GM11168 (cell line): ENCODE measurements at regions not wholly inside any gene's neighbourhood (a gene's known extent, or its start where the extent isn't known, plus 50 kb on each side); places are given as distances from the start of the nearest gene placed in this dataset.

ENCODE experiments used
- in situ Hi-C: fragments of 300-500 bp; cut with MboI; formaldehyde crosslinking; loops from one replicate; pipeline ENCODE4 v1.12.0; 2022; ENCODE audit warnings: low sequenced_read_pairs; ENCODE audit not compliant: unreplicated experiment

DNA sequence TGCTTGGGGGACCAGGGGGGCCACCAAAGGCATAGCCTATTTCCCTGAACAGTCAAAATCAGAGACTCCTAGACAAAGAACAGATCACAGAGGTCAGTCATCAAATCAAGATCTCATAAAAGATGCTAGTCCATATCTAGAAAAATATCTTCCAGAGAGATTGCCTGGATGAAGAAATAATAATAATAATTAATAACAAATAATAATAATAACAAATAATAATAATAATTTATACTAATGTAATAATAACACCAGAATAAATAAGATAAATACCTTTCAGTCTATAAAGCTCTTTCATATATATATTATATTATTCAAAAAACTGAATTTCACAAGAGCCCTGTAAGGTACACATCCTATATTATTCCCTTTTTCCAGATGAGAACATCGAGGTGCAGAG lies 129.6 kb downstream of the PAX1 start:
- in situ Hi-C loops = no loop called here

DNA sequence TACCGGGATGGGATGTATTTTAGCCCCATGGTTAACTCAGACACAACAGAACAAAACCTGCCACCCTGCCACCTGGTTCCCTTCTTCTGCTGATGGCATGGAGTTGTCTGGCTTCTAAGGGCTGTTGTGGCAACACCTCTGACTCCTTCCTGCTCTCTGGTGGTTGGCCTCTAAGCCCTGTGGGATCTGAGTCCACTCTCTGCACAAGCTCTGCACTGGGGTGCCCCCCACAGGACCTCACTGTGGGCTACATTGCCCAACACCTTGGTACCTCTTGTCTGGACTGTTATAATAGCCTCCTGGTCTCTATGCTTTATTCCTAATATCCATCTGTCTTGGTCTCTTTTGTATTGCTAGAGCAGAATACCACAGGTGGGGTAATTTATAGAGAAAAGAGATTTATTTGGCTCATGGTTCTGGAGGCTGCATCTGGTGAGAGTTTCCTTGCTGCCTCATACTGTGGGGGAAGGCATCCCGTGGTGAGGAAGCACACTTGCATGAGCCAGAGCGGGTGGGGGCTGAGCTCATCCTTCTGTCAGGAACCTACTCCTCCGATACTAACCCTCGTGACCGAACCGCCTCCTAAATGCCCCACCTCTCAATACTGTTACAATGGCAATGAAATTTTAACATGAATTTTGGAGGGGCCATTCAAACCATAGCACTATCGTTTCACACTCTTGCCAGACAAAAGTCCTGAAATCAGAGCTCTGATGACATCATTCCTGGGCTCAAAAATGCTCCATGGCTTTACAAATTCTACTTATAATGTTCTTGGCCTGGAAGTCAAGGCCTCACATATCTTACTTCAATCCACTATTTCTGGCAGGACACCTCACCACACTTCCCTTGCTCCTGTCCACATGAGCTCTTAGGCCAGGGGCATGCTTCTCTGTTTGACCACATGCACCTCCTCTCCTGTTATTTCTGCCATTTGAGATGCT lies 127.2 kb downstream of the PAX1 start:
- in situ Hi-C loops = no loop called here

DNA sequence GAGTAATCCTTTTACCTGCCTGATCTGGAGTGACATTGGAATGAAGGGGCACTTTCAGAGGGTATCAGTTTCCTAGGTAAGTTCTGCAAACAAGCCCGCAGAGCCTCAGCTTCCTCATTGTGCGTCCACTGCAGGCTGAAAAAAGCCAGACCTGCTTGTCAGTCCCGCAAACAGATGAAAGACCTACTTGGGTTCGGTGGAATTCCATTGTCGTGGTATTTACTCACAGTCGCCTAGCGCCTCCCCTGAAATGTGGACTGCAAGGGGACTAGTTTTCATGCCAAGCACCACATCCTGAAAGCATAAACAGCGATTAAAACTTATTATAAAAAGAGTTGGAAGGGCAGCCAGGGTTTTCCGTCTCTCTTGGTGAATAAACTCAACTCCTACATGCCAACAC lies 121.5 kb downstream of the PAX1 start:
- in situ Hi-C loops = no loop called here

DNA sequence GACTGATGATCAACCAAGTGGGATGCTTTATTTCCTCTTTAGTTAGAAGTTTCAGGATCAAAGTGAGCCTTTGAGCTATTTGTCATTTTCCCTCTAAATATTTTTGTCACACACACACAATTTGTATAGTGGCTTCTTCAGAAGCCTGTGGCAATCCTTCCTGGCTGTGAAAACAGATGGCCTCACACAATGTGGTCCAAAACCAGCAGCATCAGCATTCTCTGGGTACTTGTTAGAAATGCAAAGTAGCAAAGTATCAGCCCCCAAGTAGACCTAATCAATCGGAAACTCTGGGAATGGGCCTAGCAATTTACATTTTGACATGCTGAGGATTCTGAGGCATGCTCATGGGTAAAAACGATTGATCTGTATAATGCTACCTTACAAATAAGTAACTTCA lies 115.9 kb downstream of the PAX1 start:
- in situ Hi-C loops = loop anchor here (25.0 kb wide), 1 partner anchor 441 kb away; no protein-coding TSS in a partner anchor

DNA sequence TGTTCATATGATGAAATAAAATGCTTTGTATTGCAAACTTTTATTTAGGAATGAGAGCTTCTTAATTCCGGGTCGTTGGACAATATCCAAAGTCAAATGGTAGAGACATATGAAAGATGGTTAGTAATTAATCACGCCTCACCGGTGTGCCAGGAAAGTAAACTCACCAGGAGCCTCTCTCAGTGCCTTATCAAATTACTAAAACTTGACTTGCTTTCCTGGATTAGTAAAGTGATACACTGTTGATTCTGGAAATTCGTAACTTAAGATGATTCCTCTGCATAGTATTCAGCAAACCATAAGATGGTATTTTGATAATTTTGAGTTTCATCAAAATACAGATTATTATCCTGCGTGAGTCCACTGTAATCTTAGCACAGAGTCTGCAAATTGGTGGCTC lies 115.2 kb downstream of the PAX1 start:
- in situ Hi-C loops = loop anchor here (25.0 kb wide), 1 partner anchor 442 kb away; no protein-coding TSS in a partner anchor

DNA sequence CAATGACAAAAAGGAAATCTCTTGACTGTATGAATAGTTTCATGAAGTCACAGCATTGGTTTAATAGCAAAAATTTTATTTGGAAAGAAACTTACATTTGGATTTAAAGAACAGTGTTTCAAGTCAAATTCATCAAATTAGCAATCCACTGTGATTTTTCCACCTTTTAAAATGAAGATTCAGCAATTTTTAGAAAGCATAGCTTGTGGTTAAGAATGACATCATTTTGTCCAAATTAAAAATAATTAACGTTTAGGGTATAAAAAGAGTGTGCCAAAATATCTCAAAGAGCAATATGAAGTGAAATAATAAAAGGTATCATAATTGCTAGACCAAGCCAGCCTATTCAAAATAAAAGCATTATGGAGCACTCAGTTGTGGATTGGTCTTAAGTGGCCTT lies 114.6 kb downstream of the PAX1 start:
- in situ Hi-C loops = loop anchor here (25.0 kb wide), 1 partner anchor 442 kb away; no protein-coding TSS in a partner anchor

DNA sequence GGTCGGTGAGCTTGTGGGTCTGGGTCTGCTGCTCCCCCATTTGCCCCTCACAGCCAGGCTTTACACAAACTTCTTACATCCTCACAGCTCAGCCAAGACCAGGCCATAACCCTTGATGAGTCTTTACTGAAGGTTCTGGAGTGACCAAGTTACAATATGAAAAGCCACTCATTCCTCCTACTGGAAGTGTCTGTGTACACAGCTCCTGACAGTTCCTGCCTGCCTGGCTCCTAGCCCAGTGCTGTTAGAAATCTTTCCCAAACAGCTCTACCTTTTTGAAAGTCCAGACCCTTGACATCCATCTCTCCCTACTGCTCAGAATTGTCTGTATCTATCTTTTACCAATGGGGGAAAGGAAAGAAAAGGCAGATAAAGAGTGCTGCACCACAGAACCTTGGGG lies 106.9 kb downstream of the PAX1 start:
- in situ Hi-C loops = loop anchor here (25.0 kb wide), 1 partner anchor 450 kb away; no protein-coding TSS in a partner anchor

DNA sequence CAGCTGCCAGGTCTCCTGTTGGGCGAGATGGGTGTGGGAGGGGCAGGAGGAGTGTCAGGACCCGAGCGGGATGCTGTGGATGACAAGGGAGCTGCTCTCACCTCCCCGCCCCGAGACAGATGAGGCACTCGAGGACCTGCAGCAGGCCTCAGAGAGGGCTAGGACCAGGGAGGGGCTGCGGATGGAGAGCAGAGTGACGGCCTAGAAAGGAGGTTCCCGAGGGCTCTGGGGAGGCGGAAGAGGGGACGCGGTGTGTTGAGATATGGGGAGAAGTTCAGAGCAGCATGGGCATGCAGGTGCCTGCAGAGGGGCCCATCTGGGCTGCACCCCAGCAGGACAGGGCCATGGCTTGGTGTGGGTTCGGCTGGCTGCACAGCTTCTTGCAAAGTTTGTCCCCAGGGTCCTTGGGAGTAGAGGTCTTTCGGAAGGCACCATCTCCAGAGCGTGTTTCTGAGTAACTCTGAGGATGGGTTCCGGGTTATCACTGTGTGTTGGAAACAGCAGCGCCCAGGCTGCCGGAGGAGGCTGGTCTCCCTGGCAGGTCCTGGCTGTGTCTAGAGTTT lies 104.6 kb downstream of the PAX1 start:
- in situ Hi-C loops = loop anchor here (10.0 to 25.0 kb wide), 2 partner anchors 295 to 452 kb away; no protein-coding TSS in a partner anchor

DNA sequence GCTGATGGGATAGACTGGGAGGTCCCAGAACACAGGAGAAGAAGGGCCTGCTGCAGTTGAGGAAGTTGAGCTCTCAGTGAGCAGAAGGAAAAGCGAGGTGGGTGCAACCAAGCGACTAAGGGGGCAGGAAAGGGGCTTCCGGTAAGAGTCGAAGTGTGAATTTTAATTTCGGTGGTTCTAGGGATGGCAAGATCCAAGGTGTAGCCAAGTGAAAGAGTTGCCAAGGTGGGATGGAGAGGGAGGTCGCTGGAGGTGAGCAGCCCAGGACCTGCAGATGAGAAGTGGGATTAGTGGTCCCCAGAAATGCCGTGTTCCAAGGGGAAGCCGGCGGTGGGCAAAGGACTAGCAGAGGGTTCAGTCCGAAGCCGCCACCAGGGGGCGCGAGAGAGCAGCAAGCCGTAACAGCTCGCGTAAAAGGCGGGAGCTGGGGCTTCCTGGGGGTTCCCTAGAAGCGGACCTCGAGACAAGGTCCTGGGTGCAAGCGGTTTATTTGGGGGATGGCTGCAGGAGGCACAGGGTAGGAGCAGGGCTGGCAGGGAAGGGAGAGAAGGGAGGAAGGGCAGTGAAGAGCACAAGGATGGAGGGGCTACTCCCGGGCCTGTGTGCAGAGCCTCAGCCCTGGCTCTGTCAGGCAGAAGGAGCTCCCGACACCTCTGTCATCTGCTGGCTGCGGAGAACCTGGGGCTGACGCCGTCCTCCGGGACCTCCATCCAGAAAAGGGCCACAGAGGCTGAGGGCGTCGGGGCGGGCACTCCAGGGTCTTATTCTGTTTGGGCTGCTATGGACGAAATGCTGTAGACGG lies 103.6 kb downstream of the PAX1 start:
- in situ Hi-C loops = loop anchor here (10.0 to 25.0 kb wide), 2 partner anchors 296 to 453 kb away; no protein-coding TSS in a partner anchor

DNA sequence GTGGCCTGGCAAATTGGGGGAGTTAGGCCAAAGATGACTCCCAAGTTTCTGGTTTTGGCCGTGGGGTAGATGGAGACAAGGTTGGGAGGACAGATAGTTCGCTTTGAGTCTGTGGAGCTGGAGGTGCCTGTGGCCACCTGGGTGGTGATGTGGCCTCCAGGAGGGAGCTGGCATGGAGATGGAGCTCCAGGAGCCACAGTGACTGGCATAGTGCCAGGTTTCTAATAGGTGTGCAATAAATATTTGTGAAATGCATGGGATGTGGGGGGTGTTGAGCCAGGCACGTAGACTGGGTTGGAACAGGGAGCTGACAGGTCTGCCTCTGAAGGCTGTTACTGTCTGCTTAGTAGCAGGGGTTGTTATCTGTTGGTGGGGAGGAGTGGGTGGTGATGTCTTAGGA lies 102.7 kb downstream of the PAX1 start:
- in situ Hi-C loops = loop anchor here (10.0 to 25.0 kb wide), 2 partner anchors 297 to 454 kb away; no protein-coding TSS in a partner anchor

DNA sequence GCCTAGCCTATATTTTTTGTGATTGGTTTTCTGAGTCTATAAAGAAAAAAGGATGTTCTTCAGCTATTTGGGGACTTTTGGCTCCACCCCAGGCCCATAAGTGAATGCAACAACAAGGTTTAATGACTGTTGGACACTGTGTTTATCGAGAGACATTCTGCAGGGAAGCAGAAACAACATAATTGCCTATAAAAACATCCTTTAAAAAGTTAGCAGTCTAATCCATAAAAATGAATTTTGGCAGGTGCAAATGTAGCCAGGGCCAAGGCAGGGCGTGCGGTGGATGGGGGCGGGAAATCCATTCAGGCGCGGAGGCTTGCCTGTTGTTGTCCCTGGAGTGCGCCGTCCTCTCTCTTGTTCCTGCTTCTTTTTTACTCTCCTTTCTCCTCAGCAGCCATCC lies 99.3 kb downstream of the PAX1 start:
- in situ Hi-C loops = loop anchor here (10.0 to 25.0 kb wide), 2 partner anchors 300 to 457 kb away; no protein-coding TSS in a partner anchor

DNA sequence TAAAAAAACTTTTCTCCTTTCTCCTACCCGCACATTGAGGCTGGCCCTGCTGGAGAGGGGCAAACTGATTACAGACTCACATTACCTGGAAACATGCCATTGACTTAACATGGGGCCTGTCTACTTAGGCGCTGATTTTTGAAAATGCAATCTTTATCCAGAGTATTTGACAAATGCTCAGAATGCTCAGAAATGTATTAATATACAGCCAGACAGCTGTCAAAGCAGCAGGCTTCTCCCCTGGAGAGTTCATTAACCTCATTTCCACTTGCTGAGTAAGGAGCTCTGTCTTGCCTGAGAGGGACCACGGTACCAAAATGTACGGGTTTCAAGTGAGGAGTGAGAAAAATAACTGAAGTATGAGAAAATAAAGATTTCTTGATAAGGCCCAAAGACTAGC lies 95.7 kb downstream of the PAX1 start:
- in situ Hi-C loops = loop anchor here (10.0 to 25.0 kb wide), 2 partner anchors 304 to 461 kb away; no protein-coding TSS in a partner anchor

DNA sequence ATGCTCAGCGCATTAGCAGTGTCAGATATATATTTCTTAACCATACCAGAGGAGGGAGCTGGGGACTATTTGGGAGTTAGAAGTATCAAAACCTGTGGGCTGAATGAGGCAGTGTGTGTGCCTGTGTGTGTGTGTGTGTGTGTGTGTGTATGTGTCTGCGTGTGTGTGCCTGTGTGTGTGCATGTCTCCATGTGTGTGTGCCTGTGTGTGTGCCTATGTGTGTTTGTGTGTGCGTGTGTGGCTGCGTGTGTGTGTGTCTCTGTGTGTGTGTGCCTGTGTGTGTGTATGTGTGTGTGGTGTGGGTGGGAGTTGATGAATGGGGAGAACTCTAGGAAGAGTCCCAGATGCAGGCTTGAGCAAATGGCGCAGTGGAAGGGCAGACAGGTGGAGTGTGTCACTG lies 92.9 kb downstream of the PAX1 start:
- in situ Hi-C loops = no loop called here

DNA sequence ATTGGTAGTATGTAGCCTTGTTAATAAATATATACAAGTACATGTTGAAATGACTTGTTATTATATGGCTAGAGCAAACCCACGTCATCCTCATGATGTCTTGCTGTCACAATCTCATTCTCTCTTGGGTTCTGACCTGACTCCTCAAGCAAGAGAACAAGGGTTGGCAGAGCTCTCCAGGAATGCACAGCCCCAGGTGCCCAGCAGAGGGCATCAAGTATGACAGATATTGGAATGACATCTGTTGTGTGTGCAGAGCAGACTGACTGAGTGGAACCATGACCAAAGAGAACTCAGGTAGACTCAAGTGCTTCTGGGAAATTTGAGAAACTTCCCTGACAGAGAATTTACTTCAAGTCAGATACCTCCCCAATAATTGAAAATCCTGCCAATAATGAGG lies 90.6 kb downstream of the PAX1 start:
- in situ Hi-C loops = no loop called here

DNA sequence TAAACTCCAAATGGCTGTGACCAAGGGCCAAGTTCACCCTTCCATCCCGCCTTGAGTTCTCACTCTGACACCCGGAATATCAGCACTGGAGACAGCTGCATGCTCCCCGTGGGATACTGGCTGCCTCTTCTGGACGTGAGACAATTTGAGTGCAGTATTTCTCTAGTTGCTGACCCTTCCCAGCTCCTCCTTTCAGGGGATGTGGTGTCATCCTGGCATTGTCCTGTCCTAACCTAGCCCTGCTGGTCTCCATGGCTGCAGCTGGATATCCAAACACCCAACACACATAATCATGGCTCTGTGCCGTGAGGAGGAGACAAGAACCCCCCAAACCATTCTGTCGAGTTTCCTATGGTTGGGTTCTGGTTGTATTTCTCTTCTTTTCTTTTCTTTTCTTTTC lies 82.6 kb downstream of the PAX1 start:
- in situ Hi-C loops = no loop called here

DNA sequence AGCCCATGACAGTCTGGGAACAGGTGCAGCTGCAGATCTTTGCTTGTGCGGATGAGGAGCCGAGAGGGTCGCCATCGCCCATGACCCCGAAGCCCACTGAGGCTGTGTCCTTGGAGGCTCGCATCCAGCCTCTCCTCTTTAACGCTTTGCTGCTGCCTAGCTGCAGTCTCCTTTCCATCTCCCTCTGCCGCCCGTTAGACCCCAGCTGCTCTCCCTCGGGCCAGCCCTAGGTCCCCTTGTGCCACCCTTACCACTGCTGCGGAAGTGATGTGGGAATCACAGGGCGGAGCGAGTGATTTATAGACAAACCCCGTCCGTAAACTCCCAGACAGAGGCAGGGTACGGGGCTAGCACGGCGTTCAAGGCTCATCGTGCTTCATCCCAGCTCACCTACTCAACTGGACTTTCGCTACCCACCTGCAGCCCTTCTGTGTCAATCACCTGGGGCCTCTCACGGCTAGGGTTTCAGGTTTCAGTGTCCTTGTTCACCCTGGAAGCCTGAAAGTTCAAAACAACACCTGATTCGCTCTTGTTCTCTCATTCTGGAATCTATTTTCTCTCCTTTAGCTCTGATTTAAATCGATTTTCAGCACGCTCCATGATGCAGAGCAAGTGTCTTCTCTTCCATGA lies 76.1 kb downstream of the PAX1 start:
- in situ Hi-C loops = no loop called here

DNA sequence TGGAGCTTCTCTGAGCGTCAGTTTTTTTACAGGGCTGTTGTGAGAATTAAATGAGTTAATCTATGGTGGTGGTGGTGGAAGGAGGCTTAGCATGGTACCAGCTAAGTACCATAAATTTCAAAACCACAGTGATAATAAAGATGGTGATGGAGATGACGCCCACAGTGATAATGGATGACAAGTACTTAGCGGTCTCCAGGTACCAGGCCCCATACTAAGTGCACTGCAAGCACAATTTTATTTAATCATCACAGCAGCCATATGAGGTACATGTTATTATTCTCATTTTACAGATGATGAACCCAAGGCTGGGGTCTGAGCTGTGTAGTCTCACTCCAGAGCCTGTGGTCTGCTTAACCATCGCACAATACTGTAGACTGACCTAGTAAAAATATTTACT lies 75.1 kb downstream of the PAX1 start:
- in situ Hi-C loops = no loop called here
